Hepatocyte (in vitro differentiated cells): ENCODE measurements at regions not wholly inside any gene's neighbourhood (a gene's known extent, or its start where the extent isn't known, plus 50 kb on each side); places are given as distances from the start of the nearest gene placed in this dataset.

Experiments used
- DNase-seq: peaks from one replicate; pipeline ENCODE4 v3.0.0-alpha.2; 2016; ENCODE audit warnings: low spot score
- H2AFZ ChIP-seq: fragments of 200-600 bp; sonication (generic); 2 replicates; pipeline ENCODE4 v1.6.0; 2016; ENCODE audit warnings: antibody characterized with exemption, mild to moderate bottlenecking
- H3K27ac ChIP-seq: fragments of 200-600 bp; sonication (generic); 2 replicates; pipeline ENCODE4 v1.5.1; 2016; ENCODE audit warnings: mild to moderate bottlenecking
- H3K27me3 ChIP-seq: fragments of 200-600 bp; sonication (generic); 2 replicates; pipeline ENCODE4 v1.6.1; 2016
- H3K36me3 ChIP-seq: fragments of 200-600 bp; sonication (generic); replicated peaks from 2 replicates; pipeline ENCODE4 v1.5.1; 2016; ENCODE audit warnings: low read depth; ENCODE audit not compliant: insufficient read depth
- H3K4me1 ChIP-seq: fragments of 200-600 bp; sonication (generic); 2 replicates; pipeline ENCODE4 v1.5.1; 2016; ENCODE audit warnings: mild to moderate bottlenecking, moderate library complexity; ENCODE audit not compliant: insufficient read depth
- H3K4me2 ChIP-seq: fragments of 200-600 bp; sonication (generic); 2 replicates; pipeline ENCODE4 v1.6.0; 2016
- H3K4me3 ChIP-seq: fragments of 200-600 bp; sonication (generic); 2 replicates; pipeline ENCODE4 v1.5.1; 2016; ENCODE audit warnings: mild to moderate bottlenecking
- H3K79me2 ChIP-seq: fragments of 200-600 bp; sonication (generic); 2 replicates; pipeline ENCODE4 v1.6.0; 2017; ENCODE audit warnings: mild to moderate bottlenecking
- H3K9me2 ChIP-seq: fragments of 200-600 bp; sonication (generic); replicated peaks from 2 replicates; pipeline ENCODE4 v1.6.0; 2017; ENCODE audit warnings: mild to moderate bottlenecking; ENCODE audit not compliant: insufficient read depth
- H3K9me3 ChIP-seq: fragments of 200-600 bp; sonication (generic); 2 replicates; pipeline ENCODE4 v1.5.1; 2016; ENCODE audit warnings: low read depth, mild to moderate bottlenecking
- H4K20me1 ChIP-seq: fragments of 200-600 bp; sonication (generic); 2 replicates; pipeline ENCODE4 v1.6.0; 2016; ENCODE audit warnings: mild to moderate bottlenecking; ENCODE audit not compliant: insufficient read depth, poor library complexity, severe bottlenecking
- EZH2 ChIP-seq: fragments of 200-600 bp; sonication (generic); IDR thresholded peaks from 2 replicates; pipeline ENCODE4 v1.6.1; 2016; ENCODE audit warnings: antibody characterized with exemption, mild to moderate bottlenecking, borderline replicate concordance
- EZH2phosphoT487 ChIP-seq: fragments of 200-600 bp; sonication (generic); IDR thresholded peaks from one replicate; pipeline ENCODE4 v1.6.1; 2018; ENCODE audit warnings: antibody characterized with exemption, mild to moderate bottlenecking, low read depth, moderate library complexity; ENCODE audit not compliant: unreplicated experiment, severe bottlenecking
- whole genome bisulfite sequencing: methylation state at CpG from one replicate; pipeline ENCODE4 v1.1.6; 2016; ENCODE audit warnings: low lambda C conversion rate; ENCODE audit errors: missing lambda C conversion rate; 5-methylcytosine and 5-hydroxymethylcytosine counted together
- TF ChIP-seq, protein P1 (sequence below): fragments of 200-600 bp; sonication (generic); IDR thresholded peaks from 2 replicates; pipeline ENCODE4 v1.5.1; 2016; ENCODE audit warnings: antibody characterized with exemption, mild to moderate bottlenecking; ENCODE audit not compliant: poor library complexity

DNA sequence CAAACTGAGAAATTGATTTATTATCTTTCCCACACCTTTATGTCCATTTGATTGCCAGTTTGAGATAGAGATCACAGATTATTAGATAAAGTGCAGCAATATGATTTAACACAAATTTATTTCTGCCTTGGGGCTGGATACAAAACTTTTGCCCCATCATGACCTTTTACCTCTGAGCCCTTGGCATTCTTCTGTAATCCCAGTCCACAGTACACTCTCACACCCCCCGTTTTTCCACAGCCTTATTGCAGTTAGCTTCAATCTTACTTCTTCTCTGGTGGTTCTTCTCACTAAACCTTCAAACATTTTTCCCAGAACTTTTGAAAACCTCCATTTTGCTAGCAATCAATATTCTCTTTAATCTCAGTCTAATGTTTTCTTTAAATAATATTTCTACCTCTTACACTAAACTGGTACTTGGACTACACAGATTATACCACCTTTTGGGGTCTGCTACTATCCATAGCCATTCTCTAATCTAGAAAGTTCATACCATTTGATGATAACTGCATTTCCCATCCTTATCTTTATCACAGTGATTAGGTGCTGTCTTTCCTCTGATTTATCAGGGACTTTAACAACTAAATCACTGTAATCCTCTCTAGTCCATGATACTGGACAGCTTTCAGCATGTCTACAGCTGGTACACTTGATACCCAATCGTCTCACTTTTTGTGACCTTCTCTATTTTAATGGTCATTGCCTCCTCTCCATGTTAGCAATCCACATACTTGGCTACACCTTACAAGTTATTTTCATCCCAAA, 186.7 kb upstream of the PDE3A start:
- Histone ChIP-seq H2AFZ (no peak overlapping the region), H3K27me3 (no peaks in the 10 kb centered on the region)

DNA sequence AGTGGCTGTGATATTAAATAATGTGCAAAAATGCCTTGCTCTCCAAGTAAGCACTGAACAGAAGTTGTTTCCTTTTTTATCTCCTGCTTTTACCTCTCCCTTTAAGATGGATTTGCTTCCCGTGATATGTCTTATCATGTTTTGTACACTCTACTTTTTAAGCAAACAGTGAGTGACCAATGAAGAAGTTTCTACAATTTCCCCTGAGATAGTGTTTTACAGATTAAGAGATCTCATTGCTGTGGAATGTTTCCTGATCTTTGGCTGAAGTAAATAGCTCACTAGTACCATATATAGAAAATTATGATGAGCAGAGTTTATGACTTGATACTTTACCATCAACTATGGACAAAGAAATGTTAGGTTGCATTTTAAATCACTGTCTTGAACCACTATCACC, 184.8 kb upstream of the PDE3A start:
- Histone ChIP-seq H3K9me3 (no peaks in the 10 kb centered on the region), H3K27ac (peak overlapping the region; percentile 75), H3K79me2 (no peaks in the 10 kb centered on the region), H2AFZ (no peak overlapping the region), H3K4me3 (no peak overlapping the region), H3K4me1 (peaks cover 5% of the 10 kb centered on the region), H3K27me3 (no peaks in the 10 kb centered on the region), H3K9me2 (no peaks in the 10 kb centered on the region), H4K20me1 (no peaks in the 10 kb centered on the region), H3K36me3 (no peaks in the 10 kb centered on the region), H3K4me2 (peak overlapping the region; percentile 22)
- TF ChIP-seq, protein P1, sequence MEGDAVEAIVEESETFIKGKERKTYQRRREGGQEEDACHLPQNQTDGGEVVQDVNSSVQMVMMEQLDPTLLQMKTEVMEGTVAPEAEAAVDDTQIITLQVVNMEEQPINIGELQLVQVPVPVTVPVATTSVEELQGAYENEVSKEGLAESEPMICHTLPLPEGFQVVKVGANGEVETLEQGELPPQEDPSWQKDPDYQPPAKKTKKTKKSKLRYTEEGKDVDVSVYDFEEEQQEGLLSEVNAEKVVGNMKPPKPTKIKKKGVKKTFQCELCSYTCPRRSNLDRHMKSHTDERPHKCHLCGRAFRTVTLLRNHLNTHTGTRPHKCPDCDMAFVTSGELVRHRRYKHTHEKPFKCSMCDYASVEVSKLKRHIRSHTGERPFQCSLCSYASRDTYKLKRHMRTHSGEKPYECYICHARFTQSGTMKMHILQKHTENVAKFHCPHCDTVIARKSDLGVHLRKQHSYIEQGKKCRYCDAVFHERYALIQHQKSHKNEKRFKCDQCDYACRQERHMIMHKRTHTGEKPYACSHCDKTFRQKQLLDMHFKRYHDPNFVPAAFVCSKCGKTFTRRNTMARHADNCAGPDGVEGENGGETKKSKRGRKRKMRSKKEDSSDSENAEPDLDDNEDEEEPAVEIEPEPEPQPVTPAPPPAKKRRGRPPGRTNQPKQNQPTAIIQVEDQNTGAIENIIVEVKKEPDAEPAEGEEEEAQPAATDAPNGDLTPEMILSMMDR = no peak
- TF ChIP-seq EZH2 = no peak
- no peak for TF ChIP-seq EZH2phosphoT487
- WGBS = 23% methylated on average over 1 of the region's 1 CpG
- peak; percentile 28 for DNase-seq

More for the DNA sequence above, 186.7 kb upstream of the PDE3A start:
- Histone ChIP-seq H3K9me2 (no peaks in the 10 kb centered on the region), H3K9me3 (no peaks in the 10 kb centered on the region), H4K20me1 (no peaks in the 10 kb centered on the region), H3K36me3 (no peaks in the 10 kb centered on the region), H3K4me2 (no peak overlapping the region), H3K79me2 (no peaks in the 10 kb centered on the region), H3K4me1 (no peaks in the 10 kb centered on the region), H3K4me3 (no peak overlapping the region), H3K27ac (peak overlapping the region; percentile 5)
- TF ChIP-seq, protein P1 = no peak
- TF ChIP-seq EZH2phosphoT487 = no peak
- no peak for TF ChIP-seq EZH2
- 29% methylated on average over 2 of the region's 2 CpGs for WGBS
- no peak for DNase-seq

DNA sequence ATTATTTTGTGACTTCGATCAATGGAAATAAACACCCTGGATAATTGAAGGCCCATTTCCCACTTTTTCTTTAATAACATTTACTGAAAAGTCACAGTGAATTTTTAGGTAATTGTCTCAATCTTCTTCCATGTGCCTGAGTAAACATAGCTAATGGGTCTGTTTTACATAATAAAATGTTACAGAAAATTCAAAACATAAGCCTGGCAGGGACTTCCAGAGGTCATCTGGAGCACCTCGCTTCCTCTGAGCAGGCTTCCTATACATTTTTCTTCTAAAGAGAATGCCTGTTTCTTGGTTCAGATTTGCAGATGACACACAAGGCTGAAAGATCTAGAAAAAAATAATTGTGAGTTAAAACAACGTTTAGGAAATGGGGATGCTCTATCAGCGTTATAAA, 183.8 kb upstream of the PDE3A start:
- 87% methylated on average over 4 of the region's 4 CpGs for WGBS
- Histone ChIP-seq H3K4me3 (no peak overlapping the region), H3K79me2 (no peaks in the 10 kb centered on the region), H3K36me3 (no peaks in the 10 kb centered on the region), H3K4me1 (peaks cover 14% of the 10 kb centered on the region), H3K4me2 (no peak overlapping the region), H3K9me2 (no peaks in the 10 kb centered on the region), H3K27ac (peak overlapping the region; percentile 32), H3K27me3 (no peaks in the 10 kb centered on the region), H3K9me3 (no peaks in the 10 kb centered on the region), H4K20me1 (no peaks in the 10 kb centered on the region), H2AFZ (no peak overlapping the region)
- TF ChIP-seq, protein P1 = no peak
- TF ChIP-seq EZH2phosphoT487 (no peak), EZH2 (no peak)
- DNase-seq = no peak
